ENCODE measurements at regions not wholly inside any gene's neighbourhood (a gene's known extent, or its start where the extent isn't known, plus 50 kb on each side); places are given as distances from the start of the nearest gene placed in this dataset.

DNA sequence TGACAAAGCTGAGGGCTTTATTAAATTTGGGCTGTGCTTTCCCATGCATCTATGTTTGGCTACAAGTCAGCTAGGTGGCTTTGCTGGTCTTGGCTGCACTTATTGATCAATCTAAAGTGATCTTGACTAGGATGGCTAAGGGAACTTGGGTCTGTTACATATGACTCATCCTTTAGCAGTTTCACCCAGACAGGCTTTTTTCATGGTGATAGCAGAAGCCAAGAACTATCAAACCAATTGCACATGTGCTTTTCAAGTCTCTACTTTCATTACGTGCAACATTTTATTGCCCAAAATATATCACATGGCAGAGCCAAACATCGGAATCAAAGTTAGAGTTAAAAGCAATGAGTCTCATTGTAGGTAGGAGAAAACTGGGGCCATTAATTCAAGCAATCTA is 626.3 kb downstream of the TENT5A start:
- no peak for TF ChIP-seq POLR2A (IDR thresholded peaks at IDR 0.05)
- TF ChIP-seq, protein P1, sequence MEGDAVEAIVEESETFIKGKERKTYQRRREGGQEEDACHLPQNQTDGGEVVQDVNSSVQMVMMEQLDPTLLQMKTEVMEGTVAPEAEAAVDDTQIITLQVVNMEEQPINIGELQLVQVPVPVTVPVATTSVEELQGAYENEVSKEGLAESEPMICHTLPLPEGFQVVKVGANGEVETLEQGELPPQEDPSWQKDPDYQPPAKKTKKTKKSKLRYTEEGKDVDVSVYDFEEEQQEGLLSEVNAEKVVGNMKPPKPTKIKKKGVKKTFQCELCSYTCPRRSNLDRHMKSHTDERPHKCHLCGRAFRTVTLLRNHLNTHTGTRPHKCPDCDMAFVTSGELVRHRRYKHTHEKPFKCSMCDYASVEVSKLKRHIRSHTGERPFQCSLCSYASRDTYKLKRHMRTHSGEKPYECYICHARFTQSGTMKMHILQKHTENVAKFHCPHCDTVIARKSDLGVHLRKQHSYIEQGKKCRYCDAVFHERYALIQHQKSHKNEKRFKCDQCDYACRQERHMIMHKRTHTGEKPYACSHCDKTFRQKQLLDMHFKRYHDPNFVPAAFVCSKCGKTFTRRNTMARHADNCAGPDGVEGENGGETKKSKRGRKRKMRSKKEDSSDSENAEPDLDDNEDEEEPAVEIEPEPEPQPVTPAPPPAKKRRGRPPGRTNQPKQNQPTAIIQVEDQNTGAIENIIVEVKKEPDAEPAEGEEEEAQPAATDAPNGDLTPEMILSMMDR (IDR thresholded peaks at IDR 0.05) = no peak

All from prostate gland (tissue), 2 donors.